GM21717 (cell line): ENCODE measurements at regions not wholly inside any gene's neighbourhood (a gene's known extent, or its start where the extent isn't known, plus 50 kb on each side); places are given as distances from the start of the nearest gene placed in this dataset.

Experiments used
- ATAC-seq: cut with Tn5 transposase; IDR thresholded peaks from one replicate; pipeline ENCODE4 v1.9.1; 2021; ENCODE audit warnings: mild to moderate bottlenecking, moderate library complexity; ENCODE audit not compliant: unreplicated experiment

DNA sequence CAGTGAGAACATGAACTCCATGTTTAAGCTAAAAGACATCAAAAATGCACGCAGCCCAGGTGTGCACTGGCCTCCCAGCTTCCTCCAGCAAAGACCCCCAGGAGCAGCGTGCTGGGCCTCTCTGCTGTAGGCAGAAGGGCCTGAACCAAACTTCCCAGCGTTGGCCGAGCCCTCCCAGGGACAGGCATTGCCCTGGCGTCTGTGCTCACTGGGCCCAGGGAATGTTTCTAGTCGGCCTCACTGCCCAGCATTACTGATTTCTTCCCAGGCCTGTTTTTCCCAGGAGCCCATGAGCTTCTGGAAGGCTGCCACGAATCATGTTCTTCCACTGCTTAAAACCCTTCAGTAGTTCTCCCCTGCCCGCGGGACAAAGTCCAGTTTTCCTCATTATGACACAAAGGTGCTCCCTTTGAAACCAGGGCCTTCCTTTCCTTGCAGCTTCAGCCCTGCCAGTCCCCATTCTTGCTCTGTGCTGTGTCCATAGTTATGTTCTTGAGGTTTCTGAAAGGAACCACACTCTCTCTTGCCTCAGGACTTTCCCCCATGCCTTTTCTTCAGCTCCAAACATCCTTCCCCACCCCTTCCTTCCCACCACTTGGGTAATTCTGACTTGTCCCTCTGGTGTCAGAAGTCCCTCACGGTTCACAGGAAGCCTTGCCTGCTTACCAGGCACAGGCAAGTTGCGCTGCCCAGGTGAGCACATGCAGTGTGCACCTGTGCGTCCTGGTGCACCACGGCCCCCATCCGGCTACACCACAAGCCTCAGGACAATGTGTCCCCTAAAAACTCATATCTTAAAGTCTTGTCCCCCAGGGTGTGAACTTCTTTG, 93.4 kb upstream of the ENPP6 start:
- no peak for ATAC-seq

DNA sequence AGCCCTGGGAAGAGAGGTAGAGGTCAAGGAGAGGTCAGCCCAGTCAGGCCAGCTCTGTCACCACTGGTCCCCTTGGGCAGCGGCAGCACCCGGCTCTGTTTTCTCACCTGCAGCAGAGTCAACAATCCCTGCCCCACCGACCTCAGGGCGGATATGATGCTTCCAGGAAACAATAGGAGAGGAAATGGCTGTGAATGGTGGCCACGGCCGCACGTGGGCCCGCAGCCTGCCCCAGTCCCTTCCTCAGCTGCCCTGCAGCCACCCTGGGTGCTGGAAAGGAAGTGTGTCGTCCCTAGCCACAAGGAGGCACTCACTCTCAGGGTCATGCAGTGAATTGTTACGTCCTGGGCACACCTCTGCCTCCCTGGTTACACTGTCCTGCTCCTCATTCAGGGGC, 92.5 kb upstream of the ENPP6 start:
- ATAC-seq: no peak

DNA sequence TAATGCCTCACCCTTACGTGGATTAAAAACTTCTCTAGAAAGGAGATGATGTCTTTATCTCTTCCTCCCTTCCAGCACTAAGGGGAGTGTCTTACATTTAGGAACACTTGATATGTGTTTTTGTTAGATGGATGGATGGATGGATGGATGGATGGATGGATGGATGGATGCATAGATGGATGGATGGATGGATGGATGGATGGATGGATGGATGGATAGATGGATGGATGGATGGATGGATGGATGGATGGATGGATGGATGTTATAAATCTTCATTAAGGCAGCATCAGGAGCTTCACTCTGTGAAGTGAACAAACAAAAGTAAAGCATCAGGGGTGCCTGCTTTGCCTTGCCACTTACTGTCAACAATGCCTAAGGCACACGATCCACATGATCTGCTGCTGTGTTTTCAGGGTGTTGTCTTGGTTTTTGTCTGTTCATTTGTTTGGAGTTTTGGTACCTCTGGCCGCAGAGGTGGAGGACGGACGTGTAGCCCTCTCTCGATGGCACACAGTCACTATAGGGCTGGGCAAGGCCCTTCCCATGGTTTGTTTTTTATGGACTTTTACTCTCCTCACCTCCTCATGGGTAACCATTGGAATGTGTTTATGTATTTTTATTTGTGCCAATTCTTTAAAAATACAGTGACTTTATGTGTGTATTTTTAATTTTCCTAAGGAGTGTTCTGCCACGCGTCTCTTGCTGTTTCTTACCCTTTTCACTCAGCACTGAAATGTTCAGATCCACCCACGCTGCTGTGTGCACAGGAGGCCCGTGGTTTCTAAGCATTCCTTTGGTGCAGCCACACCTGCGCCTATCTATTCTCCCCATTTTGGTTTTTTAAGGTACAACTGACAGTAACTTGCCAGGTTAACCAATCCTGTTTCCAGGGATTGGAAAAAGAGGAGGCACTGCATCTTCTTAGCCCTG, 91.8 kb upstream of the ENPP6 start:
- no peak for ATAC-seq

DNA sequence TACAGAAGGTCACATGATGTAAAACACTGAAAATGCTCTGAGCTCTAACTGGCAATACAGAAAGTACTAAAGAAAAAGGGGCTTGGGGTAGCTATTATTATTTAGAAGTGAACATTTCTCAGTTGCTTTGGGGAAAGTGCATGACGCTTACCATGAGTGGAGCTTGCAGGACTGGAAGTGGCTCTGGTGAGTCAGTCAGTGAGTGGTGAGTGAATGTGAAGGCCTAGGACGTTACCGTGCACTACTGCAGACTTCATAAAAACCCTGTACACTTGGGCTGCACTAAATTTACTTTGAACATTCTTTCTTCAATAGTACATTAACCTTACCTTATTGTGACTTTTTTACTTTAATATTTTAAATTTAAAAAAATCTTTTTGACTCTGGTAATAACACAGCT, 89.3 kb upstream of the ENPP6 start:
- ATAC-seq: no peak

DNA sequence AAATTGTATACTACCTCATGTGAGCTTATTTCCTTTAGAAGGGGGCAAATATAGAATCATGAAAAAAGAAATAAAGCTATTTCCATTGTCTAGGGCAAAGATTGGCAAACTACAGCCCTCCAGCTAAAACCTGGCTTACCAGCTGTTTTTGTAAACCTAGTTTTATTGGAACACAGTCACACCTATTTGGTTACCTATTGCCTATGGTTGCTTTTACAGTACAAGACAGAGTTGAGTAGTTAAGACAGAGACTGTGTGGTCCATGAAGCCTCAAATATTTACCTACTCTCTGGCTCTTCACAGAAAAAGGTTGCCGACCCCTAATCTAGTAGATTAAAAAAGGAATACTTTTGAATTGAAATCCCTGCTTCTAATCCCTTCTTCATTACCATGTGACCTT, 88.8 kb upstream of the ENPP6 start:
- no peak for ATAC-seq

DNA sequence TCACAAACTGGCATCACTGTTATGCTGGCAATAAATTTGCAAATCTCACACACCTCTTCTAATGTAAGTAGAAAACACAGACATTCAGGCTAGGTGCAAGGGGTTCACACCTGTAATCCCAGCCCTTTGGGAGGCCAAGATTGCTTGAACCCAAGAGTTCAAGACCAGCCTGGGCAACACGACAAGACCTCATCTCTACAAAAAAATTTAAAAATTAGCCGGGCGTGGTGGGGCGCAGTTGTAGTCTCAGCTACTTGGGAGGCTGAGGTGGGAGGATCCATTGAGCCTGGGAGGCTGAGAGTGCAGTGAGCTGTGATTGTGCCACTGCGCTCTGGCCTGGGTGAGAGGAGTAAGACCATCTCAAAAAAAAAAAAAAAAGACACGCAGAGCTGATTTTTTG, 83.1 kb upstream of the ENPP6 start:
- no peak for ATAC-seq

DNA sequence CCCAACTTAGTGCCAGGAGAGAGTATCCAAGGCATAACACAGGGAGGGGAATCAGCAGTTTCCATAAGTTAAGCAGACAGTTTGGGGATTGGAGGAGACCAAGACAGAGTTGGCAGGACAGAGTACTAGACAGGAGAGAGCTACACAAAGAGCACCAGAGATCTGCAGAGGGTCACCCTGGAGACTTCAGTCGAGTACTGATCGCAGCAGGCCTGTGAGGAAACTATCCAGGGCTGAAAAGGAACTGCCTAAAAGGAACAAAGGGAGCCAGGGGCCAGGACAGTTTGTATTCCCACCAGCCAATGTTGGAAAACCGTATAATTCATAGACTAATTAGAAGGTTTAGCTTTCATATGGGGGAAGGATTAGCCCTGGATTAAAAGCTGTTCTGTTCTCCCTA, 80.6 kb upstream of the ENPP6 start:
- no peak for ATAC-seq

DNA sequence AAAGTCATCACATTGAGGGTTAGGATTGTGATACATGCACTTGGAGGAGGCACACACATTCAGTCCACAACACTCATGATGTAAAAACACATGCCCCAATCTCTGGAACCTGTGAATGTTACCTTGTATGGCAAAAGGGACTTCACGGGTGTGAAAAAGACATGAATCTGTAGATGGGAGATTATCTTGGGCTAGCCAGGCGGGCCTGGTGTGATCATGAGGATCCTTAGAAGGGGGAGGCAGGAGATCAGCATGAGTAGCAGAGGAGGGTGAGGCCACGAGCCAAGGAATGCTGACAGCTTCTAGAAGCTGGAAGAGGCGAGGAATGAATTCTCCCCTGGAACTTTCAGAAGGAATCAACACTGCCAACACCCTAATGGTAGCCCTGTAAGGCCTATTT, 77.5 kb upstream of the ENPP6 start:
- no peak for ATAC-seq

DNA sequence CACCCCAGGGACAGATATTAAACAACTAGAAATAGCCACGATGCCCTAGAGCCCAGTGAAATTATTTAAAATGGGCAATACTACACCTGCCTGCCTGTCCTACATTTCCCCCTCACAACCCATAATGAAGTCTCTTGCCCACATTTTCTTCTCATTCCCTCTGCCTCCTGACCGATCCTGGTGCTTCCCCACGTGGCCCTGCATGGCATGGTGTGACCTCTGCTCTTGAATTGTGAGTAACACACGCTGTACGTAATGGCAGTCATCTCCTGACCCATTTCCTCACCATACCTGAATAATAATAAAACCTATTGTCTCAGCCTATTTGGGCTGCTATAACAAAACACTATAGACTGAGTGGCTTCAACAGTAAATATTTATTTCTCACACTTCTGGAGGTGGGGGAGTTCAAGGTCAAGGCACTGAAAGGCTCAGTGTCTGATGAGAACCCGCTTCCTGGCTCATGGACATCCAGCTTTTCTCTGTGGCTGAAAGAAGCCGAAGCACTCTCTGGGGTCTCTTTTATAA, 77.0 kb upstream of the ENPP6 start:
- no peak for ATAC-seq

DNA sequence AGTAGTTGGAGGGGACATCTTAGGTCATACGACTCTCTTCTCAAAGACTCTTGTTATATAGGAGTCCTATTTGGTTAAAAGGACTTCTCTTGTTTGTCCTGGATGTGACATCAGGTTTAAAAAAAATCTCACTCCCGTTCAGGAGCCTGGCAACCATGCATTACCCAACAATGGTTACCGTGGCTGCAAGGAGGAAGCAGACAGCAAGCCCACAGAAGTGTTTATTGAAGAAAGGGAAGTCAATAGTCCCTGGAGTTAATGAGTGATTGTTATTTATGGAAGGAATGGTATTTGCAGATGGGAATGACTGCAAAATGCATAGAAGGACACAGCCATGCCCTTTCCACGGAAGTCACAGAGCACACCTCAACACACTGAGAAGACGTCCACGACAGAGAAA, 75.9 kb upstream of the ENPP6 start:
- no peak for ATAC-seq

DNA sequence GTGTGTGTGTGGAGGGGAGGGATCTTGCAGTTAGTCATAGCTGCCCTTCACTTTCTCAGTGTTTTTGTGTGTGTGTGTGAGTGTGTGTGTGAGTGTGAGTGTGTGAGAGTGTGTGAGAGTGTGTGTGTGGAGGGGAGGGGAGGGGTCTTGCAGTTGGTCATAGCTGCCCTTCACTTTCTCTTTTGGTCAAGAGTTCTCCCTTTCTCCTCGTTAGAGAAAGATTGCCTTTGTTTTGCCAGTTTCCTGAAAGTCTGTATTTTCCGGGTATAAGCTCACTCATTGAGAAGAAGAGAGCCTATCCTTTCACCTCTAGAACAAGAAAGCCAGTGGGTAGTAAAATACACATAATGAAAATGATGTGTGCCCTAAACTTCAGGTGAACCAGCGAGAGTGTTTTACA, 75.2 kb upstream of the ENPP6 start:
- no peak for ATAC-seq

DNA sequence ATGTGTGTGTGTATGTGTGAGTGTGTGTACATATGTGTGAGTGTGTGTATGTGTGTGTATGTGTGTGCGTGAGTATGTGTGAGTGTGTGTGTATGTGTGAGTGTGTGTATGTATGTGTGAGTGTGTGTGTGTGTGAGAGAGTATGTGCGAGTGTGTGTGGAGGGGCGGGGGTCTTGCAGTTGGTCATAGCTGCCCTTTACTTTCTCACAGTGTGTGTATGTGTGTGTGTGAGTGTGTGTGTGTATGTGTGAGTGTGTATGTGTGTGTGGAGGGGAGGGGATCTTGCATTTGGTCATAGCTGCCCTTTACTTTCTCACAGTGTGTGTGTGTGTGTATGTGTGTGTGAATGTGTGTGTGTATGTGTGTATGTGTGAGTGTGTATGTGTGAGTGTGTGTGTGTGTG, 74.8 kb upstream of the ENPP6 start:
- ATAC-seq: no peak

DNA sequence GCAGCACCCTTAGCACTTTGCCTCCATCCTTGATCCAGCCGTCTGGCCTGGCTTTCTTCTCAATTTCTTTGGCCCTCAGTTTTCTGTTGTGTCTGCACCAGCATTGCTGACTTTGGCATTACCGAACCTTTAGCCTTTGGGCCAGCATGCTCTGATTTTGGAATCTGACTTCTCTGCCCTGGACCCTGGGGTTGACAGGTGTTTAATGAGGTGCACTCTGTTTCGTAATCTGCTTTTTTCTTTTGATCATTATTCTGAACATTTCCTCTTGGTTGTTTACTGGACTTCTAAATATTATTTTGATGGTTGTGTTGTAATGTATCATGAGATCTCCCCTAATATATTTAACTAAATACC, 71.5 kb upstream of the ENPP6 start:
- no peak for ATAC-seq

DNA sequence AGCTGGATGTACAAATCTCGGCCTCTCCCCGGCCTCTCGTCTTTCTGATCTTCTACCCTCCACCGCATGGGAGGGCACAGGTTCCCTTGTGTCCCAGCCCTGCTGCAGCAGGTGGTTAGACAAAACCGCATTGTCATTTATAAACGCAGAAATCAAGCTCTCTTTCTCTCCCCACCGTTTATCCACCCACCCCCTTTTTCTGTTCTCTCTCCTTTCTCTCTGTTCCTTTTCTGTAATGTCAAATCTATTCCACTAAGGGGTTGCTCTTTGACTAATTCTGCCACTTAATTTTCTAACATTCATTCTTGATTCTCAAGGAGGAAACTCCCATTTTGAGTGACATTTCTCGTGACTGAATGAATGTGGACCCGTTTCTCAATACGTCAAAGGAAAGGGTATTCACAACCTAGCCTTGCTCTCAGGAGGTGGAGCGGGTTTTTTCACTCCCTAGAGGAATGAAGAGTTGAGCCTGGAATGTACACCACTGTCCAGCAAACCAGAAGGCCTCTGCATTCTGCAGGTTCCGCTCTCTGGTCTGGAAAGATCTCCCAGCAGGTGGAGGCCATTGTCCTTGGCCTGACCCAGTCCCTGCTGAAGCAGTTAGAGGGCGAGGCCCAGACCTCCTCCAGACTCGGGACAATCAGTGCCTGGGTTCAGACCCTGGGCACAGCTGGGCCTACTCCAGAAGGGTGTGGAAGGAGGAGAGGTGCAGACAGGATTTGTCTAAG, 70.9 kb upstream of the ENPP6 start:
- peak; percentile 53 for ATAC-seq

DNA sequence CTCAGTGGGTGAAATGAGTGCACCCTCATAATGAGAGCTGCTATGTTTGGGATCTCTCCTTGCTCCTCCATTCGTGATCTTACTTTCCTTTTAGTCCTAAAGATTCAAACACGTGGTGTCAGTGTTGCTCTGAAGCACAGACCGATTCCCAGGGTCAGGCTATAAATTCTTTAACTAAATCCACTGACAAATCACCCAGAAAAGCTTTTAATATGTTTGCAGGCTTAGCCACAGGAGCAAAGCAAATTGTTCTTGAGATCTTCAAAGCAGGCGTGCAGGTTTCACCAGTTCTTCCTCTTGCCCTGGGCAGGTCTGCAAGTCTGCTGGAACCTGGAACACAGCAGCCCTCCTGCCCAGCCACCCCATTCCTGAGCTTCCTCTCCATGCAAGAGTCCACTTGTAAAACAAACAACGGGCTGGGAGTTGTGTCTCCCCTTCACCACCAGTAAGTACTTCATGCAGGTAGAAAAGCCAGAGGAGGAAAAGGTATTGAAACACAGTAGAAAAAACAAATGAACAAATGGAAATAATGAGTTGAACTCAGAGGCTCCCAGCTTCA, 70.1 kb upstream of the ENPP6 start:
- ATAC-seq: no peak

DNA sequence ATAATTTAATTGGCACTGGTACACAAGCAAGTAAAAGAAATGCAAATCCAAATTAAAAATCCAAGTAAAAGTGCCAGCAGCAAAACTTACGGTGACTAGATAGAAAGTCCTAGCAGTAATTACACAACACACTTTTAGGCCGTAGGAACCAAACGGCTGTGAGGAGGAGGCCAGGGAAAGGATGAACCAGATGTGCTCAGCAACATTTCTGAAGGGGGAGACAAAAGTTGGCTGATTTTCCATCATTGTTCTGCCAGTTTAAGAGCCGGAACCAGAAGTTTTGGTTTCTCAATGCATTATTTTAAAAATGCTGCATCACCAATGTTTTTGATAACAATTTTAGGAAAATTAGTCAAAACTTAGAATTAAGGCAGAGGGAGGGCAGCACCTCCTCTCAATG, 68.7 kb upstream of the ENPP6 start:
- no peak for ATAC-seq

DNA sequence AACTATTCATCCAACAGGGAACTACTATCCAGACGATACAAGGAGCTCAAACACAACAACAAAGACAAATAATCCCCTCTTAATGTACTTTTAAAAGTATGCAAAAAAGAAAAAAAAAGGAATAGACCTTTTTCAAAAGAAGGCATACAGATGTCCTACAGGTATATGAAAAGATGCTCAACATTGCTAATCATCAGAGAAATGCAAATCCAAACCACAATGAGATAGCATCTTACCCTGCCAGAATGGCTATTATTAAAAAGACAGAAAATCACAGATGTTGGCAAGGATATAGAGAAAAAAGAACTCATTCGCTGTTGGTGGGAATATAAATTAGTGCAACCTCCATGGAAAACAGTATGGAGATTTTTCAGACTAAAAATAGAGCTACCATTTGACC, 67.1 kb upstream of the ENPP6 start:
- no peak for ATAC-seq

DNA sequence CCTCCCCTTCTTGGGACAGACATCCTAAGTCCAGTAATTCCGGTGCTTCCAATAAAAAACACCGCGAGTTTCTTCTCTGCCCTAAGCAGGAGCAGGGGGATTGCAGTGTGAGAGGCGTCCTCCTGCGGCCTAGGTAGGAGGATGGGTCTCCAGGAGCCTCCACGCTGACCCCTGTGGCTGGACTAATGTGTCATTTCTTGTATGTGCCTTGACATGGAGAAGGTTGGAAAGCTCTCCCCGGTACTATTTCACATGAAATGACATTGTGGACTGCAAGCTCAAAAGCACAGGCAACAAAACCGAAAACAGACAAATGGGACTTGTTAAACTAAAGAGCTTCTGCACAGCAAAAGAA, 66.6 kb upstream of the ENPP6 start:
- no peak for ATAC-seq

DNA sequence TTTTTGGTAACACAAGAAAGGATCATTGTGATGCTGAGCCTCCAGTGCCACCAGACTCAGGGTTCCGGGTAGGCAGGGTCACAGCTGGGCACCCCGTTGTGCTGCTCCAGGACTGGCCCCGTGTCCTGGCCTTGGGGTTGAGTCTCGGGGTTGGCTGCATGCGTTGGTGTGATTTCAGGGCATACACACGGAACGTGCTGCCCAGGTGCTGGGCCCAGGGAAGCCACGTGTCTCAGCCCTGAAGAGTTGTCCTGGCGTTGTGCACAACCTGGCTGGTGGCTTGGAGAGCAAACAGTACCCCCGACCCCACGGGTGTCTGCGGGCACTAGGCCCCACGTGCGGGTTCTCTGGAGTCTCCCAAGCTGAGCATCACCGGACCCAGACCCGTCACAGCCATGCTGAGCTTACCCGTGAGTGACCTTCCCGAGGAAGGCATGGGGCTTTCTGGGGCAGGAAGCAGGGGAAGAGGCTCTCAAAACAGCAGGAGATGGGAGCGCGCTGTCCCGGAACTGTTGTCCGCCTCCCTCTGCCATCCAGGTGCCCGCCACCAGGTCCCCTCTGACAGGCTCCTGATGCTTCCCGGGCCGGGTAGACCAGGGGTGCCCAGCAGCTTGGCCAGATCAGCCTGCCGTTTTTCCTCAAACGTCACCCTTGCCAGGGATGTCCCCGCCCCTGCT, 66.1 kb upstream of the ENPP6 start:
- no peak for ATAC-seq

DNA sequence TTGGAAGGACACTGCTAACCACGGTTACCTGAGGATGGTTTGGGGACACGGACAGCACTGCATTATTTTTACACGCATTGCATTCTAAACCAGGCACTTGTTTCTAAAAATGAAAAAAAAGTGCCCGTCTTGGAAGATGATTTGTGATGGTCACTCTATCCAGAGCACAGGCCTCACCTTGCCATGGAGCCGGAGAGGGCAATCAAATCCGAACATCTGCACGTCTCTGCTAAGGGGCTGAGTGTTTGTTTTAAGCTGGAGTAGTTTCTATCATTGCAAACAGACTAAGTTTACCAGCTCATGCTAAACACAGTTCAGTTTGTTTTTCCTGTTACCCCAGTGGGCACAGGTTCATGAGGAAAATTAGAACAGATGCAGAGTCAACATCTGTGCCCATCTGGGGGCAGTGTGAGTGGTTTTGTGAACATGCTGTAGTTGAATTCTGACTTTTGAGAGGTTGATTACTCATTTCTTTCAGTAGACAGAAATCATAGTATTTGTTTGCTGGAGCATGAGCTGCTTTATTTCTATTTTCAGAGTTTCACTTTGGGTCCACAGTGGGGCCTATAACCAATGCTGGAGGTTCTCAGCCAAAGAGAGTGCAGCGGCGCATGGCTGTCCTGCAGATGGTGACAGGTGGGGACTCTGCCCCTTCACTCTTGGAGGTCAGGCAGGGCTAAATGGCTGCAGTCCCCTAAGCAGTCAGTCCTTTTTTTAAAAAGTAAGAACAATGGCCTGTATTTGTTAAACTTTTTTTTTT, 65.4 kb upstream of the ENPP6 start:
- peak; percentile 55 for ATAC-seq
